ENCODE measurements at regions not wholly inside any gene's neighbourhood (a gene's known extent, or its start where the extent isn't known, plus 50 kb on each side); places are given as distances from the start of the nearest gene placed in this dataset.
"Not testable (repeated sequence)": the region's sequence is repeated elsewhere in the genome, so short reads cannot be mapped to it uniquely, and the experiment has no call there.

- Histone ChIP-seq H3K27me3 (ENCODE audit: control insufficient read depth in 1 of 2, insufficient read depth in 2 of 2, low read length in 2 of 2) (peaks cover 0 to 22% of the 10 kb centered on the region in 2 experiments; a peak in 2 of 5 replicates), H3K79me2 (ENCODE audit: insufficient read depth, low read length) (no peaks in the 10 kb centered on the region), H3K4me3 (replicated peaks in 1 of 3; ENCODE audit: insufficient read depth in 1 of 3, low read depth in 2 of 3, low read length in 3 of 3) (no peak overlapping the region), H2AFZ (ENCODE audit: low read length) (no peak overlapping the region), H3K4me1 (ENCODE audit: insufficient read depth, low read length) (no peaks in the 10 kb centered on the region), H3K9me3 (ENCODE audit: low read length) (no peaks in the 10 kb centered on the region), H3K9ac (ENCODE audit: insufficient read depth, low read depth, low read length) (no peak overlapping the region), H3K4me2 (ENCODE audit: low read depth, low read length) (no peak overlapping the region), H3K27ac (ENCODE audit: extremely low read length, insufficient read depth, low read length) (no peak overlapping the region), H3K36me3 (replicated peaks in 1 of 2; ENCODE audit: control insufficient read depth in 1 of 2, insufficient read depth in 2 of 2, low read length in 2 of 2) (no peaks in the 10 kb centered on the region), H4K20me1 (ENCODE audit: insufficient read depth, low read length) (no peaks in the 10 kb centered on the region)
- BruUV-seq (replicated peaks), result no TSS peak
- in situ Hi-C loops (cut with HindIII; ENCODE audit: extremely low pct_ligation_motif_present, low pct_unique_long_range_greater_than_20kb) (no loop called here), intact Hi-C loops (cut with micrococcal nuclease; ENCODE audit: unreplicated experiment) (no loop called here)
- no peak for ATAC-seq
- TF ChIP-seq TFE3 (CRISPR knock-in tag; IDR thresholded peaks at IDR 0.05) (no peak), LCORL (IDR thresholded peaks at IDR 0.05) (no peak), LCORL (CRISPR knock-in tag; IDR thresholded peaks at IDR 0.05) (no peak), MAFF (IDR thresholded peaks at IDR 0.05; ENCODE audit: low read depth, low read length) (peak; percentile 49; the same call in 1 of the 2 replicates), ZNF407 (CRISPR knock-in tag; IDR thresholded peaks at IDR 0.05; ENCODE audit: not compliant biosample characterization) (no peak), MAFK (conservative IDR thresholded peaks at IDR 0.05 in 1 of 2, IDR thresholded peaks at IDR 0.05 in 1 of 2; ENCODE audit: low read length in 2 of 2) (peak in 1 of 2 experiments; percentile 66; a peak in 3 of 4 replicates), ARNT2 (CRISPR knock-in tag; IDR thresholded peaks at IDR 0.05; ENCODE audit: low read depth) (no peak), REPIN1 (CRISPR knock-in tag; IDR thresholded peaks at IDR 0.05; ENCODE audit: borderline replicate concordance, low read depth) (no peak)
- FAIRE-seq, result no peak
- WGBS (ENCODE audit: low lambda C conversion rate), result 0% methylated on average over 1 of the region's 1 CpG
- POLR2A ChIA-PET, result no interaction called here
- CTCF ChIA-PET (ENCODE audit: low intra/inter-chr PET ratio, low total read pairs), result no interaction called here
- DNase-seq (ENCODE audit: low spot score), result no peak
Observed at GRCh38 chr7:142628945-142629344, 120.3 kb upstream of the PRSS1 start.

GRCh38 chr7:142627223-142627622, 122.0 kb upstream of the PRSS1 start:
- FAIRE-seq; H2AFZ ChIP-seq (ENCODE audit: low read length); H3K79me2 ChIP-seq (ENCODE audit: insufficient read depth, low read length); in situ Hi-C loops (cut with HindIII; ENCODE audit: extremely low pct_ligation_motif_present, low pct_unique_long_range_greater_than_20kb); POLR2A ChIA-PET; H3K4me3 ChIP-seq (replicated peaks in 1 of 3; ENCODE audit: insufficient read depth in 1 of 3, low read depth in 2 of 3, low read length in 3 of 3); BruUV-seq (replicated peaks); H3K4me1 ChIP-seq (ENCODE audit: insufficient read depth, low read length); H3K36me3 ChIP-seq (replicated peaks in 1 of 2; ENCODE audit: control insufficient read depth in 1 of 2, insufficient read depth in 2 of 2, low read length in 2 of 2); H3K27ac ChIP-seq (ENCODE audit: extremely low read length, insufficient read depth, low read length); DNase-seq (ENCODE audit: low spot score); ATAC-seq; intact Hi-C loops (cut with micrococcal nuclease; ENCODE audit: unreplicated experiment); H3K4me2 ChIP-seq (ENCODE audit: low read depth, low read length); H4K20me1 ChIP-seq (ENCODE audit: insufficient read depth, low read length); H3K9me3 ChIP-seq (ENCODE audit: low read length); H3K9ac ChIP-seq (ENCODE audit: insufficient read depth, low read depth, low read length): not testable (repeated sequence)
- CTCF ChIA-PET (ENCODE audit: low intra/inter-chr PET ratio, low total read pairs), result interaction anchor here (3.5 kb wide), 1 partner anchor 156 kb away, joined by 11 read pairs; no protein-coding TSS in a partner anchor
- 51% methylated on average over 9 of the region's 11 CpGs for WGBS (ENCODE audit: low lambda C conversion rate)
- peaks cover 0 to 19% of the 10 kb centered on the region in 2 experiments; a peak in 2 of 5 replicates for H3K27me3 ChIP-seq (ENCODE audit: control insufficient read depth in 1 of 2, insufficient read depth in 2 of 2, low read length in 2 of 2)
